Stimulated activated CD8-positive, alpha-beta memory T cell treated with anti-CD3 and anti-CD28 coated beads, Interleukin-15, amount 100 ng/mL, for 24 hours (primary cell): ENCODE measurements at regions not wholly inside any gene's neighbourhood (a gene's known extent, or its start where the extent isn't known, plus 50 kb on each side); places are given as distances from the start of the nearest gene placed in this dataset.

ENCODE experiments used
- DNase-seq: peaks from one replicate; pipeline ENCODE4 v3.0.0-alpha.2; 2020; ENCODE audit warnings: low read depth

- no peak for DNase-seq
Observed at GRCh38 chr1:108050911-108051629, 86.1 kb upstream of the VAV3 start.

GRCh38 chr1:108050158-108050557 is 85.2 kb upstream of the VAV3 start:
- no peak for DNase-seq

DNA sequence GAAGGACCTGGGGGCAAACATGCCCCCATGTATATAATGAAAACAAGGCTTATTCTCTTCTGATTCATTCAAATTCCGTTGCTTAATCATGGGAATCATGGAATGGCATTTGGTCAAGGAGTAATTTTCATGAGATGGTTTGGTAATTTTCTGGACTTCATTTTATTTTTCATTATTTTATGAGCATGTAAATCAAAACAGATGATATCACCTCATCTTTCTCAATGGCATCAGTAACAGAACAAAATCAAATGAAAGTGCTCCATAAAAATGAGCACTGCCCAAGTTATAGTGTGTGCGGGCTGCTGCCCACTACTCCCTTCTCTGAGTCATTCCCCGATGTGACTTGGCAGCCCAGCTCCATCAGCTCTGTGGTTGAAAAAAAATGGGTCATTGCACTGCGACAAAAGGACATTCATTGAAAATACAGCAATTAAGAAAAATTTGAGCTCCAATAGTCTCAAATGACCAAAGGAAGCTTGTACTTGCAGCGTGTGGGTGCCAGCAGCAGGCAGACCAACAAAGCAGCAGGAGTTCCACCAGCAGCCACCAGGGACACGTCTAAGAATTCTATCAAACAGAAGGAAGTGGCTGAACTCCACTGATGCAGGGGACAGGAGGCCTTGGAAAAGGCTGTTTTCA is 84.3 kb upstream of the VAV3 start:
- DNase-seq = no peak

DNA sequence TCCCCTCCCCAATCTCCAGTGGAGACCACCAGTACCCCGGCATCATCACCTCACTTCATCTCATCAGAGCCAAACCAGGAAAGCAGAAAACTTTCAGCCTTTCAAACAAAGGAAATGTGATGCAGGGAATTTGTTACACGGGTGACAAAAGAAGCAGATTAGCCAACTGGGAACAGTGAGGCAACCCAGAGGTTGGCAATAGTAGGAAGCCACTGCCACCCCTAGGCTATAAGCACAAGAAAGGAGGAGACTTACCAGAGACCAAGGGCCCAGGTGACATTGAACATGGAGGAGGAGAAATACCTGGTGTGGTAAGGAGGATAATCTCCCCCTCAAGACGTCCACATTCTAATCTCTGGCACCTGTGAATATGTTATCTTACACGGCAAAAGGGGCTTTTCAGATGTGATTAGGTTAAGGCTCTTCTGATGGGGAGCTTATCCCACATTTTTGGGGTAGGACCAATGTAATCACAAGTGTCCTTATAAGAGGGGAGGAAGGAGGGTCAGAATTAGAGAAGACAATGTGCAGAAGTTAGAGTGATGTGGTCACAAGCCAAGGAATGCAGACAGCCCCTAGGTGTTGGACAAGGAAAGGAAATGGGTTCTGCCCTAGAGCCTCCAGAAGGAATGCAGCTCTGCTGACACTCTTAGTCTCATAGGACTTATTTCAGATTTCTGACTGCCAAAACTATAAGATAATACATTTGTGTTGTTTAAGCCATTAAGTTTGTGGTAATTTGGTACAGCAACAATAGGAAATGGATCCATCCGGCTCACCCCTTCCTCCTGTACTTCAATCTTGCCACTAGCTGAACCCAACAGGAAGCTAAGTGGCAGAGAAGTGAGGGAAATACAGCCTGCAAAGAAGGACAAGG is 83.6 kb upstream of the VAV3 start:
- DNase-seq = no peak

DNA sequence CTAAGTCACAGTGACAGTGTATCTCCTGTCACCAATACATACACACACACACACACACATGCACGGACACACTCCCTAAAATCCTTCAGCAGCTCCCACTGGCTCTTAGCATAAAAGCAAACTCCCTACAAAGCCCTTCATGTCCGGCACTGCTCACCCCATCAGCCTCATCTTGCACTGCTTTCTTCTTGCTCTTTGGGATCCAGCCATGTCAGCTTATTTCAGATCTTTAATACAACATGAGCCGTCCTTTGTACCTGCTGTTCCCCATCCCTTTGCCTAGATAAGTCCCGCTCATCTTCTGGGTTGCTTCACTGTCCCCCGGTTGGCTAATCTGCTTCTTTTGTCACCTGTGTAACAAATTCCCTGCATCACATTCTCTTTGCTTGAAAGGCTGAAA is 82.1 kb upstream of the VAV3 start:
- no peak for DNase-seq

DNA sequence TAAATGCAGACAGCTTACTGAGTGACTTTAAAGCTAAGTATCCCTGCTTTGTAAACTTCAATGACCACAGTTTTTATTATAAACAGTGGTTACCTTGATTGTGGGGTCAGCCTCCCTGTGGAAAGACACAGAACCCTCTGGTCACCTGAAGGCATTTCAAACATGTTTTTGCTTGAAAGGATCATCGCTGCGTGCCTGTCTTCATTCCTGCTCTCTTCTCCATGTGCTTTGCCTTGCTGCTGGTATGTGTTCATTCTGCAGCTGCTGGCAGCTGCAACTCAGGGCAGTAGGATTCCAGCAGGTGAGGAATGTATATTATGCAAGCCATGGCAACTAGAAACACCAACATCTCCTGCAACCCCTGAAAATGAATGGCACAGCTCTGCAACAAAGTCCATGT is 81.0 kb upstream of the VAV3 start:
- DNase-seq = no peak

- no peak for DNase-seq
Observed at GRCh38 chr1:108045460-108045859, 80.5 kb upstream of the VAV3 start.

DNA sequence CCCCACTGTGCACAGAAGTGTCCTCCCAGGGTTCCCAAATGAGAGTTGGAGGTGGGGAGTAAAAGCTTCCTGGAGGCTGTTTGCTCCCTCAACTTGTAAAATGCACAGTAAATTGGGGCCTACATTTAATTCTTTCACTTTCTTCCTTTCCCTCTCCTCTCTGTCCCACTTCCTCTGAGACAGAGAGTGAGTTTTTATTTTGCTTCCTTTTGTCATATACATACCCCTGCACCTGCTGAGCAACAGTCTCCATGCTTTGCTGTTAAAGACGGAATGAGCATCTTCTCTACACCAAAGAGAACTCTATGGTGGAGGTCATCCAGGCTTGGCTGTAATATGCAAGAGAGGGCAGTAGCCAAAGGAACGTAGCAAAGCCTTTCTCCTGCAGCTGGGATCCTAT is 79.3 kb upstream of the VAV3 start:
- no peak for DNase-seq

GRCh38 chr1:108043707-108044106 is 78.7 kb upstream of the VAV3 start:
- no peak for DNase-seq

- DNase-seq = no peak
Observed at GRCh38 chr1:108042610-108043009, 77.6 kb upstream of the VAV3 start.

DNA sequence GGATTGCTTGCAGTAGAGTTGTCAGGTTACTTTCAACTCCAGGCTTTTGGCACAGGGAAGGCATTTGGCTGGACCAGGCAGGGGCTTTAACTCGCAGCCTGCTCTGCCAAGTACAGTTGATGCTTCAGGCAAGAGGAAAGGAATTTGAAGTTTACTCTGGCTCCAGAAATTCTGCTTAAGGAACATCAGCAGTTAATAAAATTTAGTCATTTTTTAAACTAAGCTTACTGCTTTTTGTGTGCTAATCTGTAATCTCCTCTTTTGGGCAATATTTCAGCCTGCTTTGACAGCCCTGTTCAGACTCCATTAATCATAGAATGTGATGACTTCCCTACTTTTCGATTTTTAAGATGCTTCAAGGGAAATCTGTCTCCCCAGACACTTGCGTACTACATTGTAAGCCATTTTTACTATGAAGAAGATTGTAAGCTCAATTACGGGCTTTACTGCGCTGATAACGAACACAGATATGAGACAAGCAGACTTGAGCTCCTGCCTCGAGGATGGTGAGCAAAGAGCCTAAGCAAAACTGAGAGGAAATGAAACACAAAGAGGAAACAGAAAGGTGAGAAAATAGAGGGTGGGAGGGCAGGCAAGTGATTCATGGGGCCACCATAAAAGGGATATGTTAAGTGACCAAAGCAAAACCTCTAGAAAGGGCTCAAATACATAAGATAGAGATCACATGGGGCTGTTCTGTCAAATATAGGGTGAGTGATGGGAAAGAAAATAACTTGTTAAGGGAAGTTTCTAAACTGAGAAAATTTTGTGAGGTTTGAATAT is 76.6 kb upstream of the VAV3 start:
- no peak for DNase-seq

GRCh38 chr1:108038653-108039236 is 73.8 kb upstream of the VAV3 start:
- no peak for DNase-seq

GRCh38 chr1:108036796-108037562 is 72.0 kb upstream of the VAV3 start:
- no peak for DNase-seq

- DNase-seq = no peak
Observed at GRCh38 chr1:108034396-108034795, 69.4 kb upstream of the VAV3 start.

- DNase-seq = no peak
Observed at GRCh38 chr1:108033550-108033951, 68.6 kb upstream of the VAV3 start.

GRCh38 chr1:108028841-108029388 is 63.9 kb upstream of the VAV3 start:
- DNase-seq = no peak

- DNase-seq = no peak
Observed at GRCh38 chr1:108027389-108027788, 62.4 kb upstream of the VAV3 start.

DNA sequence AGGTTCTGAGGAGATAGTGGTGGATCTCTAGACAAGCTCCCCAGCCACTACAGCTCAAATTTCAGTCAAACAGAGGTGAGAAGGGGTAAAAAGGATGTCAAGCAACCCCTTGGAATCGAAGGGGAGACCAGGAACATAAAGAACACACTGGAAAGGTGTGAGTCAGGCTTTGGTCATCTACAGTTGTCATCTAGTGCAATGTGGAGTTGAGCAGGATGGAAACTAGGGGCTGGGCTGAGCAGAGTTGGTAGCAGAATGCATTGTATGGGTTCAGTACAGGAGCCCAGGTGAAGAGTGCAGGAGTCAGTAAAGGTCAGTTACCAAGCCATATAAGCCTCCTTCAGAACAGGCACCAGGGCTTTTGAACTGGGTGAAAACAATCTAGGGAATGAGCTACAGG is 52.7 kb upstream of the VAV3 start:
- no peak for DNase-seq

GRCh38 chr1:108016451-108016920 is 51.5 kb upstream of the VAV3 start:
- no peak for DNase-seq
